ENCODE measurements at regions not wholly inside any gene's neighbourhood (a gene's known extent, or its start where the extent isn't known, plus 50 kb on each side); places are given as distances from the start of the nearest gene placed in this dataset.
"Not testable (repeated sequence)": the region's sequence is repeated elsewhere in the genome, so short reads cannot be mapped to it uniquely, and the experiment has no call there.

GRCh38 chr1:244294599-244295224 lies 157.0 kb downstream of the ADSS2 start:
- Mint-ChIP-seq H3K9me3 (no peaks in the 10 kb centered on the region), H3K27ac (peak overlapping the region in 1 of 8 donors; percentile 19), H3K4me1 (peaks cover 16 to 32% (median 18%) of the 10 kb centered on the region in 3 donors), H3K27me3 (peaks cover 8 to 20% of the 10 kb centered on the region in 2 donors), H3K36me3 (peaks cover 2 to 7% (median 5%) of the 10 kb centered on the region in 3 donors), H3K4me3 (no peak overlapping the region)
- ChIA-PET POLR2A (no interaction called here), CTCF (no interaction called here)
- Histone ChIP-seq H3K27me3 (ENCODE audit: insufficient read depth, low read length, poor library complexity, severe bottlenecking) (no peaks in the 10 kb centered on the region), H3K4me1 (ENCODE audit: insufficient read depth, low read length) (no peaks in the 10 kb centered on the region), H3K27ac (ENCODE audit: low read depth, low read length) (no peak overlapping the region), H3K9me3 (ENCODE audit: low read length) (no peaks in the 10 kb centered on the region), H3K4me3 (ENCODE audit: low read length) (no peak overlapping the region), H3K36me3 (ENCODE audit: insufficient read depth, low read length) (no peaks in the 10 kb centered on the region)
- DNase-seq, result no peak

- Histone ChIP-seq H3K9me3 (ENCODE audit: low read length) (no peaks in the 10 kb centered on the region), H3K27me3 (ENCODE audit: insufficient read depth, low read length, poor library complexity, severe bottlenecking) (no peaks in the 10 kb centered on the region), H3K4me1 (ENCODE audit: insufficient read depth, low read length) (no peaks in the 10 kb centered on the region), H3K27ac (ENCODE audit: low read depth, low read length) (no peak overlapping the region), H3K4me3 (ENCODE audit: low read length) (no peak overlapping the region), H3K36me3 (ENCODE audit: insufficient read depth, low read length) (no peaks in the 10 kb centered on the region)
- Mint-ChIP-seq H3K27me3 (peaks cover 3 to 11% of the 10 kb centered on the region in 2 donors), H3K9me3 (no peaks in the 10 kb centered on the region), H3K36me3 (peaks cover 0 to 7% (median 2%) of the 10 kb centered on the region in 3 donors), H3K4me1 (peaks cover 13 to 25% (median 15%) of the 10 kb centered on the region in 3 donors), H3K4me3 (peak overlapping the region in 1 of 7 donors; percentile 59), H3K27ac (no peak overlapping the region)
- CTCF ChIA-PET, result interaction anchor here (1.2 kb wide), 1 partner anchor 166 kb away, joined by 3 read pairs; the partner anchor contains the start of gene CATSPERE
- DNase-seq, result no peak
- POLR2A ChIA-PET, result no interaction called here
Observed at GRCh38 chr1:244296003-244296402, 155.7 kb downstream of the ADSS2 start.

- Histone ChIP-seq H3K27me3 (ENCODE audit: insufficient read depth, low read length, poor library complexity, severe bottlenecking) (no peaks in the 10 kb centered on the region), H3K27ac (ENCODE audit: low read depth, low read length) (peak overlapping the region; percentile 47), H3K4me3 (ENCODE audit: low read length) (no peak overlapping the region), H3K36me3 (ENCODE audit: insufficient read depth, low read length) (no peaks in the 10 kb centered on the region), H3K4me1 (ENCODE audit: insufficient read depth, low read length) (no peaks in the 10 kb centered on the region), H3K9me3 (ENCODE audit: low read length) (no peaks in the 10 kb centered on the region)
- peaks cover 8 to 21% (median 11%) of the 10 kb centered on the region in 3 donors for H3K4me1 Mint-ChIP-seq
- DNase-seq, result no peak
- peaks cover 3 to 6% of the 10 kb centered on the region in 2 donors for H3K27me3 Mint-ChIP-seq
- ChIA-PET POLR2A (no interaction called here), CTCF (interaction anchor here (1.2 kb wide), 1 partner anchor 165 kb away, joined by 3 read pairs; the partner anchor contains the start of gene CATSPERE)
- peak overlapping the region in 2 of 8 donors; percentile 43 to 63 for H3K27ac Mint-ChIP-seq
- no peak overlapping the region for H3K4me3 Mint-ChIP-seq
- peaks cover 0 to 7% (median 2%) of the 10 kb centered on the region in 3 donors for H3K36me3 Mint-ChIP-seq
- no peaks in the 10 kb centered on the region for H3K9me3 Mint-ChIP-seq
Observed at GRCh38 chr1:244296447-244296846, 155.3 kb downstream of the ADSS2 start.

GRCh38 chr1:244297087-244297486 lies 154.6 kb downstream of the ADSS2 start:
- peaks cover under 1 to 3% of the 10 kb centered on the region in 2 donors for H3K27me3 Mint-ChIP-seq
- no peak overlapping the region for H3K27ac Mint-ChIP-seq
- Histone ChIP-seq H3K9me3 (ENCODE audit: low read length) (no peaks in the 10 kb centered on the region), H3K4me3 (ENCODE audit: low read length) (no peak overlapping the region), H3K4me1 (ENCODE audit: insufficient read depth, low read length) (no peaks in the 10 kb centered on the region), H3K27ac (ENCODE audit: low read depth, low read length) (no peak overlapping the region), H3K27me3 (ENCODE audit: insufficient read depth, low read length, poor library complexity, severe bottlenecking) (no peaks in the 10 kb centered on the region), H3K36me3 (ENCODE audit: insufficient read depth, low read length) (no peaks in the 10 kb centered on the region)
- H3K9me3 Mint-ChIP-seq, result no peaks in the 10 kb centered on the region
- DNase-seq, result no peak
- peaks cover 0 to 7% (median 2%) of the 10 kb centered on the region in 3 donors for H3K36me3 Mint-ChIP-seq
- CTCF ChIA-PET, result interaction anchor here (0.9 to 3.3 kb wide), 3 partner anchors 8 to 164 kb away, joined by 3 to 16 read pairs (median 3); partner anchors contain the start of gene CATSPERE
- POLR2A ChIA-PET, result no interaction called here
- H3K4me3 Mint-ChIP-seq, result peak overlapping the region in 1 of 7 donors; percentile 16
- peaks cover 8 to 14% (median 8%) of the 10 kb centered on the region in 3 donors for H3K4me1 Mint-ChIP-seq

GRCh38 chr1:244297616-244298015 lies 154.1 kb downstream of the ADSS2 start:
- peak overlapping the region in 2 of 8 donors; percentile 32 to 53 for H3K27ac Mint-ChIP-seq
- ChIA-PET CTCF (interaction anchor here (0.9 to 3.3 kb wide), 2 partner anchors 9 to 24 kb away, joined by 3 to 16 read pairs; no protein-coding TSS in a partner anchor), POLR2A (no interaction called here)
- H3K9me3 ChIP-seq (ENCODE audit: low read length), result no peaks in the 10 kb centered on the region
- peaks cover 8 to 9% (median 8%) of the 10 kb centered on the region in 3 donors for H3K4me1 Mint-ChIP-seq
- DNase-seq, result no peak
- no peaks in the 10 kb centered on the region for H3K9me3 Mint-ChIP-seq
- no peak overlapping the region for H3K4me3 ChIP-seq (ENCODE audit: low read length)
- no peaks in the 10 kb centered on the region for H3K36me3 ChIP-seq (ENCODE audit: insufficient read depth, low read length)
- no peak overlapping the region for H3K27ac ChIP-seq (ENCODE audit: low read depth, low read length)
- no peaks in the 10 kb centered on the region for H3K4me1 ChIP-seq (ENCODE audit: insufficient read depth, low read length)
- peaks cover 0 to 5% (median 2%) of the 10 kb centered on the region in 3 donors for H3K36me3 Mint-ChIP-seq
- H3K27me3 ChIP-seq (ENCODE audit: insufficient read depth, low read length, poor library complexity, severe bottlenecking), result no peaks in the 10 kb centered on the region
- H3K27me3 Mint-ChIP-seq, result peaks cover 0 to under 1% of the 10 kb centered on the region in 2 donors
- H3K4me3 Mint-ChIP-seq, result no peak overlapping the region

GRCh38 chr1:244300029-244300375 lies 151.7 kb downstream of the ADSS2 start:
- not testable (repeated sequence) for H3K36me3 Mint-ChIP-seq; H3K27me3 ChIP-seq (ENCODE audit: insufficient read depth, low read length, poor library complexity, severe bottlenecking); H3K4me1 ChIP-seq (ENCODE audit: insufficient read depth, low read length); H3K4me1 Mint-ChIP-seq; DNase-seq; H3K4me3 ChIP-seq (ENCODE audit: low read length); H3K9me3 ChIP-seq (ENCODE audit: low read length); H3K36me3 ChIP-seq (ENCODE audit: insufficient read depth, low read length); H3K27me3 Mint-ChIP-seq; H3K9me3 Mint-ChIP-seq
- ChIA-PET POLR2A (interaction anchor here (0.7 kb wide), 1 partner anchor 534 kb away, joined by 5 read pairs; no protein-coding TSS in a partner anchor), CTCF (interaction anchor here (0.7 to 3.3 kb wide), 16 partner anchors 10 to 958 kb away, joined by 3 to 16 read pairs (median 4); no protein-coding TSS in a partner anchor)
- Mint-ChIP-seq H3K4me3 (peak overlapping the region in 6 of 7 donors; percentile 81 to 94 (median 88)), H3K27ac (peak overlapping the region in 6 of 8 donors; percentile 25 to 97 (median 95))
- H3K27ac ChIP-seq (ENCODE audit: low read depth, low read length), result peak overlapping the region; percentile 81

- H3K27me3 Mint-ChIP-seq, result no peaks in the 10 kb centered on the region
- H3K36me3 ChIP-seq (ENCODE audit: insufficient read depth, low read length), result no peaks in the 10 kb centered on the region
- DNase-seq, result no peak
- peak overlapping the region in 4 of 8 donors; percentile 30 to 70 (median 56) for H3K27ac Mint-ChIP-seq
- no peaks in the 10 kb centered on the region for H3K9me3 Mint-ChIP-seq
- H3K27me3 ChIP-seq (ENCODE audit: insufficient read depth, low read length, poor library complexity, severe bottlenecking), result no peaks in the 10 kb centered on the region
- H3K4me3 Mint-ChIP-seq, result peak overlapping the region in 4 of 7 donors; percentile 21 to 66 (median 38)
- peaks cover 8 to 11% (median 8%) of the 10 kb centered on the region in 3 donors for H3K4me1 Mint-ChIP-seq
- no peaks in the 10 kb centered on the region for H3K9me3 ChIP-seq (ENCODE audit: low read length)
- H3K36me3 Mint-ChIP-seq, result peaks cover 0 to 2% (median 0%) of the 10 kb centered on the region in 3 donors
- H3K27ac ChIP-seq (ENCODE audit: low read depth, low read length), result no peak overlapping the region
- no peak overlapping the region for H3K4me3 ChIP-seq (ENCODE audit: low read length)
- CTCF ChIA-PET, result no interaction called here
- POLR2A ChIA-PET, result no interaction called here
- no peaks in the 10 kb centered on the region for H3K4me1 ChIP-seq (ENCODE audit: insufficient read depth, low read length)
Observed at GRCh38 chr1:244301595-244302130, 150.0 kb downstream of the ADSS2 start.
